SK-N-MC (cell line): ENCODE measurements at regions not wholly inside any gene's neighbourhood (a gene's known extent, or its start where the extent isn't known, plus 50 kb on each side); places are given as distances from the start of the nearest gene placed in this dataset.

Experiments
- EZH2 ChIP-seq: fragments of 200-600 bp; sonication (generic); IDR thresholded peaks from one replicate; pipeline ENCODE4 v1.6.1; 2017; ENCODE audit warnings: antibody characterized with exemption
- FOXP2 ChIP-seq: optimal IDR thresholded peaks from 2 replicates; pipeline ENCODE3; 2011; ENCODE audit warnings: mild to moderate bottlenecking, moderate library complexity; ENCODE audit not compliant: insufficient read depth; ENCODE audit errors: extremely low read length, control extremely low read depth
- POLR2AphosphoS5 ChIP-seq: IDR thresholded peaks from 2 replicates; pipeline ENCODE4 v1.6.1; 2012; ENCODE audit warnings: mild to moderate bottlenecking, low read depth, low read length, borderline replicate concordance

GRCh38 chr2:182649316-182649715 is 66.7 kb upstream of the DNAJC10 start:
- TF ChIP-seq POLR2AphosphoS5 (no peak), EZH2 (no peak), FOXP2 (no peak)
